ENCODE measurements at regions not wholly inside any gene's neighbourhood (a gene's known extent, or its start where the extent isn't known, plus 50 kb on each side); places are given as distances from the start of the nearest gene placed in this dataset.

GRCh38 chr2:173605994-173606393 is 251.3 kb downstream of the CDCA7 start:
- no peak overlapping the region for H3K4me2 ChIP-seq (ENCODE audit: low read depth, low read length)
- no peaks in the 10 kb centered on the region for H3F3A ChIP-seq (ENCODE audit: insufficient read depth, low read length)
- H3K79me2 ChIP-seq (ENCODE audit: low read length) = no peaks in the 10 kb centered on the region

GRCh38 chr2:173606619-173607248 is 252.1 kb downstream of the CDCA7 start:
- no peaks in the 10 kb centered on the region for H3K9me2 ChIP-seq (replicated peaks; ENCODE audit: insufficient read depth, low read length)
- H3K9ac ChIP-seq (ENCODE audit: low read length) = no peak overlapping the region
- H3K4me2 ChIP-seq (ENCODE audit: low read depth, low read length) = no peak overlapping the region
- no peak overlapping the region for H3K4me3 ChIP-seq (ENCODE audit: low read length)
- H3K27ac ChIP-seq (ENCODE audit: low read length) = no peak overlapping the region
- H2AFZ ChIP-seq (ENCODE audit: low read length) = no peak overlapping the region
- no peaks in the 10 kb centered on the region for H3K79me2 ChIP-seq (ENCODE audit: low read length)
- no peaks in the 10 kb centered on the region for H4K20me1 ChIP-seq (ENCODE audit: insufficient read depth, low read length)
- H3K4me1 ChIP-seq (ENCODE audit: low read length) = no peaks in the 10 kb centered on the region
- H3K27me3 ChIP-seq (replicated peaks; ENCODE audit: insufficient read depth, low read length) = no peaks in the 10 kb centered on the region
- no peak for DNase-seq
- no peak for TF ChIP-seq CTCF (IDR thresholded peaks at IDR 0.05; ENCODE audit: low read length)
- no peak for TF ChIP-seq EZH2phosphoT487 (IDR thresholded peaks at IDR 0.05; ENCODE audit: low read length)
- no peak for TF ChIP-seq EZH2 (optimal IDR thresholded peaks at IDR 0.05; ENCODE audit: low read depth, low read length)
- no peaks in the 10 kb centered on the region for H3K9me3 ChIP-seq (replicated peaks; ENCODE audit: insufficient read depth, low read length)
- no peaks in the 10 kb centered on the region for H3K36me3 ChIP-seq (replicated peaks; ENCODE audit: insufficient read depth, low read length)
- no peaks in the 10 kb centered on the region for H3F3A ChIP-seq (ENCODE audit: insufficient read depth, low read length)

More at GRCh38 chr2:173605994-173606393, 251.3 kb downstream of the CDCA7 start:
- Histone ChIP-seq H2AFZ (ENCODE audit: low read length) (no peak overlapping the region), H3K9ac (ENCODE audit: low read length) (no peak overlapping the region), H3K4me1 (ENCODE audit: low read length) (no peaks in the 10 kb centered on the region), H3K27ac (ENCODE audit: low read length) (no peak overlapping the region), H3K27me3 (replicated peaks; ENCODE audit: insufficient read depth, low read length) (no peaks in the 10 kb centered on the region), H3K9me2 (replicated peaks; ENCODE audit: insufficient read depth, low read length) (no peaks in the 10 kb centered on the region), H3K36me3 (replicated peaks; ENCODE audit: insufficient read depth, low read length) (no peaks in the 10 kb centered on the region), H3K4me3 (ENCODE audit: low read length) (no peak overlapping the region), H3K9me3 (replicated peaks; ENCODE audit: insufficient read depth, low read length) (no peaks in the 10 kb centered on the region), H4K20me1 (ENCODE audit: insufficient read depth, low read length) (no peaks in the 10 kb centered on the region)
- DNase-seq = no peak
- TF ChIP-seq CTCF (IDR thresholded peaks at IDR 0.05; ENCODE audit: low read length) = no peak
- TF ChIP-seq EZH2 (optimal IDR thresholded peaks at IDR 0.05; ENCODE audit: low read depth, low read length) = no peak
- TF ChIP-seq EZH2phosphoT487 (IDR thresholded peaks at IDR 0.05; ENCODE audit: low read length) = no peak

DNA sequence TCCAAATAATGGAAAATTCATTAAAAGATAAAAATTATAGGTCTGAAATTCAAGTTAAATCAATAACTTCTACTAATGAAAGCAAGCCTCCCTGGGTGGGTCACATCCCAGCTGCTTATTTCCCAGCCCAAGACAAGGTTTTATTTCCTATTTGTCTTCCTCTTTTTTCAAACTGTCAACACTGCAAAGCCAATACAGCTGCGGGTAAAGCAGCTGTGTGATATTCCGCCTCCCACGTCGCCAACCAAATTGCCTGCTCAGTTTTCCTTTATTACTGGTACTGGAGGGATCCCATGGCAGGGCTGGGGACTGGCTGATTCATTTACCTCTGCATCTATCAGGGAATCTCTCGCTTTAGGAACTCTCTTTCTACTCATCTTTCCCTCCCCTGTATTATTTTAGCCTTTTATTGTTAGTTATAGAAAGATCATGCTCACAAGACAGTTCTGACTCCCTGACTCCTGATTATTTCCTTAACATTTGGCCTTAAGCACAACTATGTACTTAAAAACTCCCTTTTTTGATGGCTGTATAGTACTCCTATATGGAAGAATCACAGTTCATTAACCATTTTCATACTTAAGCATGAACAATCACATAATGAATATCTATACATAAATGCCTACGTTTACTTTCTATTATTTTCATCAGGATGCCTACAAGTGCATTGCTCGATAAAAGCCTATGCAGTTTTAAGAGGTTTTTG is 253.1 kb downstream of the CDCA7 start:
- no peak overlapping the region for H3K4me3 ChIP-seq (ENCODE audit: low read length)
- no peak for TF ChIP-seq EZH2phosphoT487 (IDR thresholded peaks at IDR 0.05; ENCODE audit: low read length)
- TF ChIP-seq CTCF (IDR thresholded peaks at IDR 0.05; ENCODE audit: low read length) = no peak
- no peak for TF ChIP-seq EZH2 (optimal IDR thresholded peaks at IDR 0.05; ENCODE audit: low read depth, low read length)
- no peaks in the 10 kb centered on the region for H3K9me2 ChIP-seq (replicated peaks; ENCODE audit: insufficient read depth, low read length)
- DNase-seq = no peak
- H3K27ac ChIP-seq (ENCODE audit: low read length) = no peak overlapping the region
- no peaks in the 10 kb centered on the region for H3K9me3 ChIP-seq (replicated peaks; ENCODE audit: insufficient read depth, low read length)
- H3K27me3 ChIP-seq (replicated peaks; ENCODE audit: insufficient read depth, low read length) = no peaks in the 10 kb centered on the region
- H3K4me1 ChIP-seq (ENCODE audit: low read length) = no peaks in the 10 kb centered on the region
- H2AFZ ChIP-seq (ENCODE audit: low read length) = no peak overlapping the region
- H3K79me2 ChIP-seq (ENCODE audit: low read length) = no peaks in the 10 kb centered on the region
- H4K20me1 ChIP-seq (ENCODE audit: insufficient read depth, low read length) = no peaks in the 10 kb centered on the region
- no peak overlapping the region for H3K4me2 ChIP-seq (ENCODE audit: low read depth, low read length)
- H3F3A ChIP-seq (ENCODE audit: insufficient read depth, low read length) = no peaks in the 10 kb centered on the region
- no peak overlapping the region for H3K9ac ChIP-seq (ENCODE audit: low read length)
- H3K36me3 ChIP-seq (replicated peaks; ENCODE audit: insufficient read depth, low read length) = no peaks in the 10 kb centered on the region
